ENCODE measurements at regions not wholly inside any gene's neighbourhood (a gene's known extent, or its start where the extent isn't known, plus 50 kb on each side); places are given as distances from the start of the nearest gene placed in this dataset.
"Not testable (repeated sequence)": the region's sequence is repeated elsewhere in the genome, so short reads cannot be mapped to it uniquely, and the experiment has no call there.

- DNase-seq (ENCODE audit: low read depth) = no peak
These were observed 526.7 kb upstream of the NRP1 start for GRCh38 chr10:33861016-33861704.

GRCh38 chr10:33860552-33860951 is 526.1 kb upstream of the NRP1 start:
- DNase-seq (ENCODE audit: low read depth) = no peak

GRCh38 chr10:33859319-33860022 is 525.0 kb upstream of the NRP1 start:
- no peak for DNase-seq (ENCODE audit: low read depth)

- DNase-seq (ENCODE audit: low read depth) = no peak
These were observed 523.9 kb upstream of the NRP1 start for GRCh38 chr10:33858326-33858725.

GRCh38 chr10:33853221-33853620 is 518.8 kb upstream of the NRP1 start:
- not testable (repeated sequence) for DNase-seq (ENCODE audit: low read depth)

GRCh38 chr10:33843379-33843778 is 508.9 kb upstream of the NRP1 start:
- no peak for DNase-seq (ENCODE audit: low read depth)

GRCh38 chr10:33841678-33842077 is 507.2 kb upstream of the NRP1 start:
- DNase-seq (ENCODE audit: low read depth) = no peak

GRCh38 chr10:33838731-33839130 is 504.3 kb upstream of the NRP1 start:
- no peak for DNase-seq (ENCODE audit: low read depth)

GRCh38 chr10:33837736-33838135 is 503.3 kb upstream of the NRP1 start:
- DNase-seq (ENCODE audit: low read depth) = no peak

GRCh38 chr10:33835556-33835955 is 501.1 kb upstream of the NRP1 start:
- no peak for DNase-seq (ENCODE audit: low read depth)

GRCh38 chr10:33833566-33833965 is 499.1 kb upstream of the NRP1 start:
- DNase-seq (ENCODE audit: low read depth) = no peak

- DNase-seq (ENCODE audit: low read depth) = no peak
These were observed 497.8 kb upstream of the NRP1 start for GRCh38 chr10:33832124-33832787.

GRCh38 chr10:33831591-33831990 is 497.1 kb upstream of the NRP1 start:
- DNase-seq (ENCODE audit: low read depth) = no peak

- DNase-seq (ENCODE audit: low read depth) = not testable (repeated sequence)
These were observed 495.4 kb upstream of the NRP1 start for GRCh38 chr10:33829899-33830298.

- no peak for DNase-seq (ENCODE audit: low read depth)
These were observed 494.1 kb upstream of the NRP1 start for GRCh38 chr10:33828592-33828991.

- no peak for DNase-seq (ENCODE audit: low read depth)
These were observed 491.7 kb upstream of the NRP1 start for GRCh38 chr10:33826186-33826585.

- DNase-seq (ENCODE audit: low read depth) = no peak
These were observed 488.3 kb upstream of the NRP1 start for GRCh38 chr10:33822774-33823173.

- no peak for DNase-seq (ENCODE audit: low read depth)
These were observed 486.1 kb upstream of the NRP1 start for GRCh38 chr10:33820531-33820930.

- DNase-seq (ENCODE audit: low read depth) = peak; percentile 16
These were observed 484.7 kb upstream of the NRP1 start for GRCh38 chr10:33819206-33819605.

GRCh38 chr10:33818343-33818742 is 483.9 kb upstream of the NRP1 start:
- no peak for DNase-seq (ENCODE audit: low read depth)

GRCh38 chr10:33817605-33818004 is 483.1 kb upstream of the NRP1 start:
- DNase-seq (ENCODE audit: low read depth) = no peak

GRCh38 chr10:33815776-33816175 is 481.3 kb upstream of the NRP1 start:
- no peak for DNase-seq (ENCODE audit: low read depth)

- DNase-seq (ENCODE audit: low read depth) = no peak
These were observed 479.4 kb upstream of the NRP1 start for GRCh38 chr10:33813871-33814270.
